MM.1S (cell line): ENCODE measurements at regions not wholly inside any gene's neighbourhood (a gene's known extent, or its start where the extent isn't known, plus 50 kb on each side); places are given as distances from the start of the nearest gene placed in this dataset.

Experiments used
- CTCF ChIP-seq: fragments of 300-600 bp; sonication (generic); IDR thresholded peaks from 2 replicates; pipeline ENCODE4 v1.5.1; 2016; ENCODE audit warnings: antibody characterized with exemption, low read length, mixed read lengths
- EZH2 ChIP-seq: fragments of 300-600 bp; sonication (generic); optimal IDR thresholded peaks from 2 replicates; pipeline ENCODE3; 2017; ENCODE audit warnings: low read depth, mild to moderate bottlenecking, antibody characterized with exemption, low read length, mixed read lengths
- EZH2phosphoT487 ChIP-seq: fragments of 300-600 bp; sonication (generic); IDR thresholded peaks from 2 replicates; pipeline ENCODE4 v1.6.1; 2018; ENCODE audit warnings: antibody characterized with exemption, low read length

- TF ChIP-seq CTCF (no peak), EZH2 (no peak), EZH2phosphoT487 (no peak)
Observed at GRCh38 chr11:92808022-92808421, 161.4 kb upstream of the MTNR1B start.
